Liver (tissue), 8 donors: ENCODE measurements at regions not wholly inside any gene's neighbourhood (a gene's known extent, or its start where the extent isn't known, plus 50 kb on each side); places are given as distances from the start of the nearest gene placed in this dataset.

Source experiments
- DNase-seq: peaks from one replicate; pipeline ENCODE4 v3.0.0-alpha.2; 2017; ENCODE audit warnings: low spot score
- H3K27ac ChIP-seq, 2 donors: one replicate each; pipeline ENCODE4 v1.7.0; 2013; ENCODE audit warnings: inconsistent platforms in 2 of 2, low read length in 2 of 2, control low read depth in 1 of 2, low read depth in 1 of 2, mild to moderate bottlenecking in 1 of 2
- H3K27me3 ChIP-seq, 4 donors: one replicate each; pipeline versions ENCODE4 v1.6.1 to v1.7.0; 2013; ENCODE audit warnings: low read length in 3 of 4, inconsistent platforms in 1 of 4, mild to moderate bottlenecking in 1 of 4, moderate library complexity in 1 of 4; ENCODE audit not compliant: control insufficient read depth in 4 of 4, insufficient read depth in 4 of 4
- H3K36me3 ChIP-seq, 4 donors: one replicate each; pipeline versions ENCODE4 v1.6.1 to v1.7.0; 2013; ENCODE audit warnings: low read length in 3 of 4, mild to moderate bottlenecking in 3 of 4, low read depth in 1 of 4, moderate library complexity in 1 of 4; ENCODE audit not compliant: control insufficient read depth in 4 of 4, insufficient read depth in 3 of 4
- H3K4me1 ChIP-seq, 4 donors: one replicate each; pipeline versions ENCODE4 v1.6.1 to v1.7.0; 2013; ENCODE audit warnings: low read length in 3 of 4, mild to moderate bottlenecking in 3 of 4, moderate library complexity in 1 of 4; ENCODE audit not compliant: control insufficient read depth in 4 of 4, insufficient read depth in 4 of 4
- H3K4me3 ChIP-seq, 3 donors: one replicate each; pipeline versions ENCODE4 v1.6.1 to v1.7.0; 2013; ENCODE audit warnings: low read length in 3 of 3, control low read depth in 1 of 3, low read depth in 1 of 3, mild to moderate bottlenecking in 1 of 3
- H3K9ac ChIP-seq, 2 donors: one replicate each; pipeline ENCODE4 v1.7.0; 2013; ENCODE audit warnings: low read length in 2 of 2, mild to moderate bottlenecking in 2 of 2, moderate library complexity in 2 of 2, control low read depth in 1 of 2, low read depth in 1 of 2
- H3K9me3 ChIP-seq, 4 donors: one replicate each; pipeline versions ENCODE4 v1.6.1 to v1.7.0; 2013; ENCODE audit warnings: low read length in 3 of 4; ENCODE audit not compliant: control insufficient read depth in 4 of 4
- CTCF ChIP-seq: fragments of 150-350 bp; IDR thresholded peaks from 2 replicates; pipeline ENCODE4 v1.5.1; 2017; ENCODE audit warnings: improper control_type of control experiment, low read depth, low read length; ENCODE audit not compliant: missing input control
- EGR1 ChIP-seq, 2 donors: IDR thresholded peaks; 2 replicates each; pipeline ENCODE4 v1.6.1; 2016 to 2018; ENCODE audit warnings: antibody characterized with exemption in 2 of 2, low read depth in 2 of 2
- FOXA2 ChIP-seq: IDR thresholded peaks from 2 replicates; pipeline ENCODE4 v1.6.1; 2016; ENCODE audit warnings: antibody characterized with exemption
- GABPA ChIP-seq, 2 donors: IDR thresholded peaks in 1 of 2; conservative IDR thresholded peaks in 1 of 2; 2 replicates each; pipeline ENCODE4 v1.6.1; 2016; ENCODE audit warnings: antibody characterized with exemption in 2 of 2, mild to moderate bottlenecking in 1 of 2, moderate library complexity in 1 of 2
- HNF4A ChIP-seq, 2 donors: conservative IDR thresholded peaks; 2 replicates each; pipeline ENCODE4 v1.6.1; 2016; ENCODE audit warnings: antibody characterized with exemption in 2 of 2, mild to moderate bottlenecking in 2 of 2
- JUND ChIP-seq, 2 donors: IDR thresholded peaks; 2 replicates each; pipeline ENCODE4 v1.6.1; 2016; ENCODE audit warnings: antibody characterized with exemption in 2 of 2
- MAX ChIP-seq: IDR thresholded peaks from 2 replicates; pipeline ENCODE4 v1.6.1; 2016; ENCODE audit warnings: antibody characterized with exemption
- NR2F2 ChIP-seq: IDR thresholded peaks from 2 replicates; pipeline ENCODE4 v1.6.1; 2016; ENCODE audit warnings: antibody characterized with exemption
- REST ChIP-seq: IDR thresholded peaks from 2 replicates; pipeline ENCODE4 v1.6.1; 2016; ENCODE audit warnings: antibody characterized with exemption, mild to moderate bottlenecking
- SP1 ChIP-seq: IDR thresholded peaks from 2 replicates; pipeline ENCODE4 v1.6.1; 2018; ENCODE audit warnings: antibody characterized with exemption, mild to moderate bottlenecking
- TAF1 ChIP-seq: conservative IDR thresholded peaks from 2 replicates; pipeline ENCODE4 v1.6.1; 2016; ENCODE audit warnings: antibody characterized with exemption, mild to moderate bottlenecking
- WGBS: extraction: QIAGEN DNeasy Blood & Tissue Kit; methylation state at CpG from one replicate; pipeline ENCODE4 v1.1.7; 2013; 5-methylcytosine and 5-hydroxymethylcytosine counted together
- TF ChIP-seq, protein P1 (sequence below): IDR thresholded peaks from 2 replicates; pipeline ENCODE4 v1.6.1; 2016; ENCODE audit warnings: antibody characterized with exemption
- donor health status: healthy.
- donor health status: healthy.
- donor health status: healthy.
- donor health status: healthy.
- donor health status: healthy.

- TF ChIP-seq SP1 (no peak), HNF4A (conservative IDR thresholded peaks at IDR 0.05) (no peak)
- 34% methylated on average over 1 of the region's 1 CpG for WGBS
- no peak for DNase-seq
- H3K4me1 ChIP-seq = no peaks in the 10 kb centered on the region
- no peaks in the 10 kb centered on the region for H3K9me3 ChIP-seq
- no peak overlapping the region for H3K27ac ChIP-seq
- H3K36me3 ChIP-seq = no peaks in the 10 kb centered on the region
- no peak overlapping the region for H3K4me3 ChIP-seq
- H3K9ac ChIP-seq = no peak overlapping the region
- H3K27me3 ChIP-seq = peaks cover 0 to 2% (median 0%) of the 10 kb centered on the region in 4 donors
Observed at GRCh38 chr4:135963009-135963408, 1569.3 kb downstream of the PCDH18 start.

- no peaks in the 10 kb centered on the region for H3K4me1 ChIP-seq
- no peak for TF ChIP-seq HNF4A (conservative IDR thresholded peaks at IDR 0.05)
- TF ChIP-seq, protein P1, sequence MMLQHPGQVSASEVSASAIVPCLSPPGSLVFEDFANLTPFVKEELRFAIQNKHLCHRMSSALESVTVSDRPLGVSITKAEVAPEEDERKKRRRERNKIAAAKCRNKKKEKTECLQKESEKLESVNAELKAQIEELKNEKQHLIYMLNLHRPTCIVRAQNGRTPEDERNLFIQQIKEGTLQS = no peak
- no peak for TF ChIP-seq GABPA (IDR thresholded peaks at IDR 0.05 in 1 of 2, conservative IDR thresholded peaks at IDR 0.05 in 1 of 2)
- TF ChIP-seq CTCF = no peak
- no peak for TF ChIP-seq TAF1
- no peak for TF ChIP-seq JUND (IDR thresholded peaks at IDR 0.05)
- TF ChIP-seq EGR1 (IDR thresholded peaks at IDR 0.05; ENCODE audit: low read depth in 2 of 2) = no peak
- no peaks in the 10 kb centered on the region for H3K27me3 ChIP-seq
- DNase-seq = no peak
- H3K36me3 ChIP-seq = no peaks in the 10 kb centered on the region
- no peak overlapping the region for H3K4me3 ChIP-seq
- H3K27ac ChIP-seq = no peak overlapping the region
- H3K9me3 ChIP-seq = peaks cover 0 to 2% (median 0%) of the 10 kb centered on the region in 4 donors
- no peak overlapping the region for H3K9ac ChIP-seq
- WGBS = 63% methylated on average over 3 of the region's 3 CpGs
Observed at GRCh38 chr4:135949931-135950330, 1582.4 kb downstream of the PCDH18 start.

DNA sequence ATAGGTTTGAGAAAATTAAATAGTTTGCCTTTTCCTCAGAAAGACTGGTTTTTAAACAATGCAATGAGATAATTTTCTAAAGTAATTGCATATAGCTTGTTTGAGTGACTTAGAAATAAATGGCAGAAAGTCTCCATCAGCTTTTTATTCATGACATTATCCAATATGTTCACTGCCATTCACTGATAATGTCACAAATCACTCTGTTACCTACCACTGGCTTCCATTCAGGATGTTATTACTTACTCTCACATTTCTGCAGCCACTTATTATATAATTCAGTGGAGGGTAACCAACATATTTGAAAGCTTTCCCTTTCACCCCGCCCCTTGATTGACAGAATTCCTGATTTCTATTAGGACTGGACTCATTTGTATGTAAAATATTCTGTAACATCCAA, 1583.5 kb downstream of the PCDH18 start:
- Histone ChIP-seq H3K4me3 (no peak overlapping the region), H3K36me3 (no peaks in the 10 kb centered on the region), H3K27me3 (no peaks in the 10 kb centered on the region), H3K27ac (no peak overlapping the region), H3K9ac (no peak overlapping the region), H3K4me1 (no peaks in the 10 kb centered on the region), H3K9me3 (no peaks in the 10 kb centered on the region)
- no peak for TF ChIP-seq FOXA2
- TF ChIP-seq, protein P1 = no peak
- TF ChIP-seq CTCF = no peak
- no peak for TF ChIP-seq REST
- no peak for TF ChIP-seq MAX
- TF ChIP-seq NR2F2 = no peak
- WGBS = 46% methylated on average over 1 of the region's 1 CpG
- no peak for DNase-seq
